ENCODE measurements at regions not wholly inside any gene's neighbourhood (a gene's known extent, or its start where the extent isn't known, plus 50 kb on each side); places are given as distances from the start of the nearest gene placed in this dataset.

DNA sequence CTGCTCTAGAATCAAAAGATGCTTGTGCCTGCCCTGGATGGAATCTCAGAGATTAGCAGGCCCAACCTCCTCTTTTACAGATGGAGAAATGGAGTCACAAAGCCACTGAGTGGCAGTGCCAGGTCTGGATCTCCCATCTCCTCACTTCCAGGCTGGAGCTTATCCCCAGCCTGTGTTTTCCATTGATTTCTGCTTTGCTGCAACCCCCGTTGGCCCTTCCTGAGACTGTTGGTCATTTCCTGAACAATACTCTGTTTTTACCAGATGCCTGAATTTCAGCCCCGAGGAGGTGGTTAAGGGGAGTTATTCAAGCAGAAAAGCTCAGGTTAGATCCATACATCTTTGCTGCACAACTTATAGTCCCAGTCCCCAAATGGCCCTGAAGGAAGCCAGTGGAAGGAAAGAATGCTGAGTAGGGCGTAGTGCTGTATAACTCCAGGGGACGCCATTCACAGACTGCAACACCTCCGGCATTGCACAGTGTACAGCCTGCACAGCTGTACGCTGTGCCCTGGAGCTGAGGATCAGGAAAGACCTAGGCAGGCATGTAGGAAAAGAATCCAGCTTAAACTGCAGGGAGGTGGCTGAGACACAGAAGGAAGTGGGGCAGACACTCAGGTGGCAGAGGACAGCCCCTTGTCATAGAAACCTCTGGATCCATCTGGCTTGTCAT, 77.5 kb downstream of the RPLP1 start:
- TF ChIP-seq, protein P1, sequence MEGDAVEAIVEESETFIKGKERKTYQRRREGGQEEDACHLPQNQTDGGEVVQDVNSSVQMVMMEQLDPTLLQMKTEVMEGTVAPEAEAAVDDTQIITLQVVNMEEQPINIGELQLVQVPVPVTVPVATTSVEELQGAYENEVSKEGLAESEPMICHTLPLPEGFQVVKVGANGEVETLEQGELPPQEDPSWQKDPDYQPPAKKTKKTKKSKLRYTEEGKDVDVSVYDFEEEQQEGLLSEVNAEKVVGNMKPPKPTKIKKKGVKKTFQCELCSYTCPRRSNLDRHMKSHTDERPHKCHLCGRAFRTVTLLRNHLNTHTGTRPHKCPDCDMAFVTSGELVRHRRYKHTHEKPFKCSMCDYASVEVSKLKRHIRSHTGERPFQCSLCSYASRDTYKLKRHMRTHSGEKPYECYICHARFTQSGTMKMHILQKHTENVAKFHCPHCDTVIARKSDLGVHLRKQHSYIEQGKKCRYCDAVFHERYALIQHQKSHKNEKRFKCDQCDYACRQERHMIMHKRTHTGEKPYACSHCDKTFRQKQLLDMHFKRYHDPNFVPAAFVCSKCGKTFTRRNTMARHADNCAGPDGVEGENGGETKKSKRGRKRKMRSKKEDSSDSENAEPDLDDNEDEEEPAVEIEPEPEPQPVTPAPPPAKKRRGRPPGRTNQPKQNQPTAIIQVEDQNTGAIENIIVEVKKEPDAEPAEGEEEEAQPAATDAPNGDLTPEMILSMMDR (IDR thresholded peaks at IDR 0.05; ENCODE audit: unreplicated experiment), result no peak
- Mint-ChIP-seq H3K4me3 (ENCODE audit: unreplicated experiment) (no peak overlapping the region), H3K4me1 (ENCODE audit: insufficient read depth, unreplicated experiment) (no peaks in the 10 kb centered on the region), H3K27me3 (ENCODE audit: insufficient read depth, unreplicated experiment) (no peaks in the 10 kb centered on the region), H3K27ac (ENCODE audit: low read depth, unreplicated experiment) (no peak overlapping the region), H3K36me3 (ENCODE audit: insufficient read depth, unreplicated experiment) (no peaks in the 10 kb centered on the region), H3K9me3 (ENCODE audit: unreplicated experiment) (no peaks in the 10 kb centered on the region)
- POLR2A ChIA-PET, result no interaction called here
- no peak for DNase-seq (ENCODE audit: unreplicated experiment)
- CTCF ChIA-PET, result interaction anchor here (0.8 to 3.3 kb wide), 3 partner anchors 8 to 45 kb away, joined by 3 to 14 read pairs (median 4); no protein-coding TSS in a partner anchor
- no TSS peak for BruUV-seq (replicated peaks)
- intact Hi-C loops (cut with micrococcal nuclease), result no loop called here

DNA sequence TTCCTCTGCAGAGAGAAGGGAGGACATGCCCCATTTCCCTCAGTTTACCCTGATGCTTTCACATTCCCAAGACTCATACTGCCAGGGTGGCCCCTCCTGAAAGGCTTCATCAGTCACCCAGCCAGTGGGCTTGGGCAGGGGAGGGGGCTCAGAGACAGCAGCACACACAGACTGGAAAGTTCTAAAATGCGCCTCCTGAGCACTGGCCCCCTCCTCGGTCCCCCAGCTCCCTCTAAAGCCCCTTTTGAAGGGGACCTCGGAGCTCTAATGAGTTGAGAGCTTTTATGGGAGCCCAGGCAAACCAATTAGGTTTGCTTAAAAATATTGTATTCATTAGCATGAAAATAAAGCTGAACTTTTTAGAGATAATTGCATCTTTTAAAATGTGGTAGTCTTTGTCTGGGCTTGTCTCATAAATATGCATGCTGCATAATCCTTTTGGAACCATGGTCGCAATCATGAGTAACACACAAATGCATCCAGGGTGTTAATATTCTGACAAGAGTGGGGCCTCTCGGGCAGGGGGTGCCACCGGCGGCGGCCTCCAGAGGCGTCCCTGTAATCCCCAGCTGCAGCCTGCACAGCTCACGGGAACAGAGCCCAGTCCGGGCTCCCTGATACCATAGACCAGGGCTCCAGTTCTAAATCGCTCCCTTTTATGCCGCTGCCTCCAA, 78.5 kb downstream of the RPLP1 start:
- no peaks in the 10 kb centered on the region for H3K4me1 Mint-ChIP-seq (ENCODE audit: insufficient read depth, unreplicated experiment)
- CTCF ChIA-PET, result interaction anchor here (0.5 to 3.3 kb wide), 5 partner anchors 9 to 944 kb away, joined by 3 to 14 read pairs (median 3); no protein-coding TSS in a partner anchor

DNA sequence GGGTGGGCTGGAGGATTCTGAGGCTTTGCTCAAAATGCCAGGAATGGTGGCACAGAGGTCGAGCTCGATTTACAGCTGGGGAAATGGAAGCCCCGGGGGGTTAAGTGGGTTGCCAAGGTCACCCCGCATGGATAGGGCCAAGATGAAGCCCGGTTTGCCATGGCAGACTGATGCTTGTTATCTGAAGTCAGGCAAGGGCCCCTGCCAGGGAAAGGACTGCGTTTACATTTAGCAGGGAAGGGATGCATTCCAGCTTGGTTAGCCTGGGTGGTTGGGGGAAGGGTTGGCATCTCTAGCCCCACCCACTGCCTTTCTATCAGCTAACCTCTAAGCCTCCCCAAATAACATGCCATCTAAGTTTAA, 79.0 kb downstream of the RPLP1 start:
- intact Hi-C loops (cut with micrococcal nuclease), result no loop called here
- Mint-ChIP-seq H3K4me3 (ENCODE audit: unreplicated experiment) (no peak overlapping the region), H3K4me1 (ENCODE audit: insufficient read depth, unreplicated experiment) (no peaks in the 10 kb centered on the region), H3K9me3 (ENCODE audit: unreplicated experiment) (no peaks in the 10 kb centered on the region), H3K27me3 (ENCODE audit: insufficient read depth, unreplicated experiment) (no peaks in the 10 kb centered on the region), H3K27ac (ENCODE audit: low read depth, unreplicated experiment) (no peak overlapping the region), H3K36me3 (ENCODE audit: insufficient read depth, unreplicated experiment) (no peaks in the 10 kb centered on the region)
- no TSS peak for BruUV-seq (replicated peaks)
- DNase-seq (ENCODE audit: unreplicated experiment), result no peak
- TF ChIP-seq, protein P1 (IDR thresholded peaks at IDR 0.05; ENCODE audit: unreplicated experiment), result no peak
- ChIA-PET CTCF (interaction anchor here (0.5 to 3.3 kb wide), 4 partner anchors 10 to 944 kb away, joined by 3 to 14 read pairs (median 3); no protein-coding TSS in a partner anchor), POLR2A (interaction anchor here (0.6 kb wide), 1 partner anchor 324 kb away, joined by 3 read pairs; no protein-coding TSS in a partner anchor)

More for the DNA sequence above, 78.5 kb downstream of the RPLP1 start:
- Mint-ChIP-seq H3K27ac (ENCODE audit: low read depth, unreplicated experiment) (no peak overlapping the region), H3K36me3 (ENCODE audit: insufficient read depth, unreplicated experiment) (no peaks in the 10 kb centered on the region), H3K27me3 (ENCODE audit: insufficient read depth, unreplicated experiment) (no peaks in the 10 kb centered on the region), H3K4me3 (ENCODE audit: unreplicated experiment) (no peak overlapping the region), H3K9me3 (ENCODE audit: unreplicated experiment) (no peaks in the 10 kb centered on the region)
- no TSS peak for BruUV-seq (replicated peaks)
- no peak for DNase-seq (ENCODE audit: unreplicated experiment)
- POLR2A ChIA-PET, result interaction anchor here (0.6 kb wide), 1 partner anchor 325 kb away, joined by 3 read pairs; no protein-coding TSS in a partner anchor
- TF ChIP-seq, protein P1 (IDR thresholded peaks at IDR 0.05; ENCODE audit: unreplicated experiment), result no peak
- intact Hi-C loops (cut with micrococcal nuclease), result no loop called here

DNA sequence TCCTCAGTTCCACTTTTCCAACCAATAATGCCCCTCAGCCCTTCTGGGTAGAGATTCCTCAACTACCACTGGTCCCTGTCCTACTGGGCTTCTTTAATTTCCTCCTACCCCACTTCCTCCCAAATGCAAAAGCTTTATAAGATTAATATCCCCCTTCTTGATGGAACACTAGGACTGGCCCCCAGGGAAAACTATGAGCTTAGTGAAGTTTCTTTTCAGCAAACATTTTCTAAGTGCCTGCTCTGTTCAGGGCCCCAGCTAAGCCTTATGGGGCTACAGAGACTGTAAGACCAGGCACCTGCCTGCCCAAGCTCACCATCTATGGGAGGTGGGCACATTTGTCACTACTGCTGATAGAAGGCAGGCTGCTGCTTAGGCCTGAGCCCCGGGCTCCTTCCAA, 79.4 kb downstream of the RPLP1 start:
- no TSS peak for BruUV-seq (replicated peaks)
- ChIA-PET POLR2A (interaction anchor here (0.9 kb wide), 1 partner anchor 12 kb away, joined by 5 read pairs; no protein-coding TSS in a partner anchor), CTCF (interaction anchor here (0.5 to 3.3 kb wide), 4 partner anchors 10 to 943 kb away, joined by 3 to 14 read pairs (median 4); no protein-coding TSS in a partner anchor)
- intact Hi-C loops (cut with micrococcal nuclease), result no loop called here
- Mint-ChIP-seq H3K27me3 (ENCODE audit: insufficient read depth, unreplicated experiment) (no peaks in the 10 kb centered on the region), H3K27ac (ENCODE audit: low read depth, unreplicated experiment) (no peak overlapping the region), H3K9me3 (ENCODE audit: unreplicated experiment) (no peaks in the 10 kb centered on the region), H3K4me1 (ENCODE audit: insufficient read depth, unreplicated experiment) (no peaks in the 10 kb centered on the region), H3K36me3 (ENCODE audit: insufficient read depth, unreplicated experiment) (no peaks in the 10 kb centered on the region), H3K4me3 (ENCODE audit: unreplicated experiment) (no peak overlapping the region)
- TF ChIP-seq, protein P1 (IDR thresholded peaks at IDR 0.05; ENCODE audit: unreplicated experiment), result no peak
- DNase-seq (ENCODE audit: unreplicated experiment), result no peak
